ENCODE measurements at regions not wholly inside any gene's neighbourhood (a gene's known extent, or its start where the extent isn't known, plus 50 kb on each side); places are given as distances from the start of the nearest gene placed in this dataset.

GRCh38 chr7:124679146-124679545, 86.4 kb downstream of the GPR37 start:
- TF ChIP-seq POLR2AphosphoS5 (IDR thresholded peaks at IDR 0.05; ENCODE audit: insufficient read depth in 1 of 2, low read depth in 1 of 2), result no peak
- no peak for TF ChIP-seq CTCF (IDR thresholded peaks at IDR 0.05)

Data from vagina (tissue), 2 donors.